ENCODE measurements at regions not wholly inside any gene's neighbourhood (a gene's known extent, or its start where the extent isn't known, plus 50 kb on each side); places are given as distances from the start of the nearest gene placed in this dataset.

DNA sequence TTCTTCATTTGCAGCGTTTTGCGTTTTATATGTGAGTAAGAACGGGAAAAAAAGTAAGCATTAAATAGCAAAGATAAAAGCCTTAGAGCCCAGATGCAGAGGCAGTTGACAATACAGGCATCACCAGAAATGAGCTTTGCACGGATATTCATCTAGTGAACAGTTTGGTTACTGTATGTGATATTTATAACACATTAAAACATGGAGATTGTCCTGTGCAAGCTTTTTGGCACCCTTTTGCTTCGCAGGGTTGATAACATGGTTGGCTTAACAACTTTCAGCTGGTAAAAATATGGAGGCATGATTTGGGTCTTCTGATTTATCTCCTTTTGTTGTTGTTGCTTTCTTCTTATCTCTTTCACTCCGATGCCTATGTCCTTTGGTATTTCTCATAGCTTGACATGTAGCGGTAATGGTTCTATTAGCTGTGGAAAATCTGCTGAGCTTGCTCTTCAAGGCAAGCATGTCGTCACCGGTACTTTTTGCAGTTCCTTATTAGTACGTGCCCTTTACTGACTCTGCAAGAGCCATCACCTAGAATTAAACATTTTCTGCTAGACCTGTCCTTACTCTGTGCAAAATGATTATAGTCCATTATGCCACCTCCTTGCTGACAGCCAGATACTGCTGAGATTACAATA is 102.9 kb downstream of the PCDH7 start:
- DNase-seq = no peak
- H2BK120ac ChIP-seq (ENCODE audit: low read depth, low read length, poor library complexity, severe bottlenecking) = no peak overlapping the region
- H3K27ac ChIP-seq (ENCODE audit: insufficient read length, low read depth, low read length) = no peak overlapping the region
- H3K14ac ChIP-seq (ENCODE audit: insufficient read depth, low read length) = no peak overlapping the region
- H3K27ac Mint-ChIP-seq = no peak overlapping the region
- H3K79me1 ChIP-seq (ENCODE audit: insufficient read depth, low read depth, low read length, poor library complexity, severe bottlenecking) = no peaks in the 10 kb centered on the region
- H2BK5ac ChIP-seq (ENCODE audit: insufficient read length, low read length) = no peak overlapping the region
- H3K4me1 Mint-ChIP-seq = peaks cover 25 to 31% of the 10 kb centered on the region in 2 experiments
- no peaks in the 10 kb centered on the region for H3K79me2 ChIP-seq (ENCODE audit: insufficient read depth, low read length)
- H3K23ac ChIP-seq (ENCODE audit: insufficient read length, low read depth, low read length) = no peak overlapping the region
- H3K4ac ChIP-seq (ENCODE audit: low read depth, low read length) = no peak overlapping the region
- no peak overlapping the region for H3T11ph ChIP-seq (ENCODE audit: low read length)
- H2AK5ac ChIP-seq (ENCODE audit: insufficient read length, low read length) = no peak overlapping the region
- H3K36me3 Mint-ChIP-seq (ENCODE audit: insufficient read depth in 1 of 3, low read depth in 3 of 3) = no peaks in the 10 kb centered on the region
- no peak overlapping the region for H2BK12ac ChIP-seq (ENCODE audit: insufficient read length, low read depth, low read length)
- H2AFZ ChIP-seq (ENCODE audit: low read length) = no peak overlapping the region
- H3K4me2 ChIP-seq (ENCODE audit: insufficient read depth, insufficient read length, low read length) = no peak overlapping the region
- no peaks in the 10 kb centered on the region for H3K27me3 ChIP-seq (ENCODE audit: insufficient read depth, low read length)
- no peak overlapping the region for H3K18ac ChIP-seq (ENCODE audit: insufficient read length, low read depth, low read length)
- no peaks in the 10 kb centered on the region; the same call in 1 of the 2 replicates for H3K4me1 ChIP-seq (ENCODE audit: insufficient read depth, low read length)
- H4K91ac ChIP-seq (ENCODE audit: insufficient read length, low read depth, low read length) = no peak overlapping the region
- H4K5ac ChIP-seq (ENCODE audit: insufficient read length, low read depth, low read length) = no peak overlapping the region
- H4K8ac ChIP-seq (replicated peaks; ENCODE audit: insufficient read length, low read depth, low read length) = no peak overlapping the region
- TF ChIP-seq, protein P1, sequence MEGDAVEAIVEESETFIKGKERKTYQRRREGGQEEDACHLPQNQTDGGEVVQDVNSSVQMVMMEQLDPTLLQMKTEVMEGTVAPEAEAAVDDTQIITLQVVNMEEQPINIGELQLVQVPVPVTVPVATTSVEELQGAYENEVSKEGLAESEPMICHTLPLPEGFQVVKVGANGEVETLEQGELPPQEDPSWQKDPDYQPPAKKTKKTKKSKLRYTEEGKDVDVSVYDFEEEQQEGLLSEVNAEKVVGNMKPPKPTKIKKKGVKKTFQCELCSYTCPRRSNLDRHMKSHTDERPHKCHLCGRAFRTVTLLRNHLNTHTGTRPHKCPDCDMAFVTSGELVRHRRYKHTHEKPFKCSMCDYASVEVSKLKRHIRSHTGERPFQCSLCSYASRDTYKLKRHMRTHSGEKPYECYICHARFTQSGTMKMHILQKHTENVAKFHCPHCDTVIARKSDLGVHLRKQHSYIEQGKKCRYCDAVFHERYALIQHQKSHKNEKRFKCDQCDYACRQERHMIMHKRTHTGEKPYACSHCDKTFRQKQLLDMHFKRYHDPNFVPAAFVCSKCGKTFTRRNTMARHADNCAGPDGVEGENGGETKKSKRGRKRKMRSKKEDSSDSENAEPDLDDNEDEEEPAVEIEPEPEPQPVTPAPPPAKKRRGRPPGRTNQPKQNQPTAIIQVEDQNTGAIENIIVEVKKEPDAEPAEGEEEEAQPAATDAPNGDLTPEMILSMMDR (conservative IDR thresholded peaks at IDR 0.05) = no peak
- H3K4me3 Mint-ChIP-seq = no peak overlapping the region
- H3K9me3 Mint-ChIP-seq = no peaks in the 10 kb centered on the region
- no peak overlapping the region for H3K9ac ChIP-seq (ENCODE audit: extremely low read depth, insufficient read length, low read length)
- H2BK20ac ChIP-seq (ENCODE audit: low read depth, low read length, poor library complexity, severe bottlenecking) = no peak overlapping the region
- H4K20me1 ChIP-seq (ENCODE audit: control insufficient read depth, insufficient read depth, insufficient read length) = no peaks in the 10 kb centered on the region
- H3K27me3 Mint-ChIP-seq (ENCODE audit: low read depth) = no peaks in the 10 kb centered on the region
- no peaks in the 10 kb centered on the region for H3K9me3 ChIP-seq (ENCODE audit: control insufficient read depth, low read depth, low read length)
- H2BK15ac ChIP-seq (ENCODE audit: low read depth, low read length) = no peak overlapping the region
- WGBS (ENCODE audit: extremely low coverage, insufficient read length, low lambda C conversion rate) = no CpG with 5 or more reads among the region's 10 CpGs
- H3K56ac ChIP-seq (ENCODE audit: insufficient read length, low read depth, low read length) = no peak overlapping the region
- no peaks in the 10 kb centered on the region for H3K23me2 ChIP-seq (ENCODE audit: insufficient read length, low read depth, low read length, poor library complexity, severe bottlenecking)

All from H9 (cell line).